Transverse colon (tissue), 4 donors: ENCODE measurements at regions not wholly inside any gene's neighbourhood (a gene's known extent, or its start where the extent isn't known, plus 50 kb on each side); places are given as distances from the start of the nearest gene placed in this dataset.

ENCODE experiments used
- DNase-seq: peaks from one replicate; pipeline ENCODE4 v3.0.0-alpha.2; 2019
- H3K27ac ChIP-seq, 4 donors: fragments of 200-600 bp; sonication (generic); 2 replicates each; pipeline ENCODE4 v1.5.1; 2016 to 2018; ENCODE audit warnings: inconsistent platforms in 4 of 4
- H3K27me3 ChIP-seq: fragments of 200-600 bp; sonication (generic); 2 replicates; pipeline ENCODE4 v1.5.1; 2017; ENCODE audit warnings: inconsistent platforms
- H3K36me3 ChIP-seq, 4 donors: fragments of 200-600 bp; sonication (generic); 2 replicates each; pipeline ENCODE4 v1.5.1; 2017 to 2019; ENCODE audit warnings: inconsistent platforms in 4 of 4
- H3K4me1 ChIP-seq, 4 donors: fragments of 200-600 bp; sonication (generic); 2 replicates each; pipeline ENCODE4 v1.5.1; 2017 to 2020; ENCODE audit warnings: inconsistent platforms in 4 of 4
- H3K4me3 ChIP-seq, 4 donors: fragments of 200-600 bp; sonication (generic); 1 replicate in 1 of 4; 2 replicates in 3 of 4; pipeline versions ENCODE4 v1.5.1 to v1.6.1; 2017 to 2019; ENCODE audit warnings: inconsistent platforms in 4 of 4
- H3K9me3 ChIP-seq, 2 donors: fragments of 200-600 bp; sonication (generic); 2 replicates each; pipeline ENCODE4 v1.5.1; 2017 to 2019; ENCODE audit warnings: inconsistent platforms in 2 of 2
- CTCF ChIP-seq, 5 experiments: fragments of 200-600 bp in 3 of 5; fragments of 450-650 bp in 2 of 5; sonication (generic) in 3 of 5; IDR thresholded peaks; 1 replicate in 2 of 5; 2 replicates in 3 of 5; pipeline ENCODE4 v1.5.1; 2016 to 2017; ENCODE audit warnings: antibody characterized with exemption in 5 of 5, inconsistent platforms in 3 of 5, mild to moderate bottlenecking in 2 of 5, moderate library complexity in 1 of 5
- EP300 ChIP-seq: sonication (generic); formaldehyde crosslinking; IDR thresholded peaks from one replicate; pipeline ENCODE4 v1.6.1; 2017; ENCODE audit warnings: antibody characterized with exemption, low read depth
- POLR2A ChIP-seq: fragments of 450-650 bp; IDR thresholded peaks from one replicate; pipeline ENCODE4 v1.6.1; 2016; ENCODE audit warnings: antibody characterized with exemption, mild to moderate bottlenecking, moderate library complexity
- POLR2AphosphoS5 ChIP-seq, 3 donors: sonication (generic); formaldehyde crosslinking; IDR thresholded peaks; one replicate each; pipeline ENCODE4 v1.6.1; 2016; ENCODE audit warnings: antibody characterized with exemption in 3 of 3
- WGBS, 2 donors: methylation state at CpG; one replicate each; pipeline ENCODE4 v1.1.5; 2018; ENCODE audit warnings: low coverage in 1 of 2; 5-methylcytosine and 5-hydroxymethylcytosine counted together
- in situ Hi-C, 4 donors: fragments of 200-750 bp; cut with MboI; loops; one replicate each; pipeline versions ENCODE4 v1.15.0 to v1.15.1; 2017; ENCODE audit warnings: low sequenced_read_pairs in 3 of 4, low pct_ligation_motif_present in 1 of 4, low pct_unique_long_range_greater_than_20kb in 1 of 4
- intact Hi-C: fragments of 100-400 bp; cut with DNase I; formaldehyde crosslinking; loops from one replicate; pipeline ENCODE4 v1.15.1; 2023; ENCODE audit warnings: low total_unique reads

- DNase-seq: peak; percentile 44
- in situ Hi-C loops (loop anchor here in 1 of 4 donors (25.0 kb wide), 1 partner anchor 103 kb away; no protein-coding TSS in a partner anchor), intact Hi-C loops (loop anchor here (10.0 kb wide), 1 partner anchor 1695 kb away; the partner anchor contains the start of genes CRYZL1 and ITSN1)
- H3K27me3 ChIP-seq: no peaks in the 10 kb centered on the region
- WGBS, 2 donors: 65% methylated on average over 2 of the region's 2 CpGs; no CpG with 5 or more reads in 1 of the 2 donors
- no peak overlapping the region for H3K27ac ChIP-seq
- H3K4me3 ChIP-seq: no peak overlapping the region
- TF ChIP-seq POLR2AphosphoS5 (IDR thresholded peaks at IDR 0.05) (no peak), EP300 (no peak), CTCF (IDR thresholded peaks at IDR 0.05) (peak in 4 of 5 experiments; percentile 9 to 33 (median 14)), POLR2A (no peak)
- H3K4me1 ChIP-seq: no peaks in the 10 kb centered on the region
- H3K36me3 ChIP-seq: no peaks in the 10 kb centered on the region
- H3K9me3 ChIP-seq: peaks cover 0 to 3% of the 10 kb centered on the region in 2 donors
Observed at GRCh38 chr21:35340273-35340672, 291.2 kb upstream of the RUNX1 start.

- Histone ChIP-seq H3K4me3 (no peak overlapping the region), H3K9me3 (peaks cover 0 to 3% of the 10 kb centered on the region in 2 donors), H3K4me1 (no peaks in the 10 kb centered on the region), H3K27ac (no peak overlapping the region), H3K27me3 (no peaks in the 10 kb centered on the region), H3K36me3 (no peaks in the 10 kb centered on the region)
- 92 to 95% methylated on average over 6 of the region's 6 CpGs for WGBS, 2 donors
- no peak for DNase-seq
- TF ChIP-seq EP300 (no peak), POLR2AphosphoS5 (IDR thresholded peaks at IDR 0.05) (no peak)
- intact Hi-C loops (no loop called here), in situ Hi-C loops (loop anchor here in 1 of 4 donors (25.0 kb wide), 1 partner anchor 102 kb away; no protein-coding TSS in a partner anchor)
Observed at GRCh38 chr21:35338881-35339632, 290.0 kb upstream of the RUNX1 start.

- Histone ChIP-seq H3K36me3 (no peaks in the 10 kb centered on the region), H3K27ac (no peak overlapping the region), H3K9me3 (peaks cover 0 to 3% of the 10 kb centered on the region in 2 donors), H3K4me1 (no peaks in the 10 kb centered on the region), H3K27me3 (no peaks in the 10 kb centered on the region), H3K4me3 (no peak overlapping the region)
- intact Hi-C loops: no loop called here
- TF ChIP-seq POLR2A (no peak), POLR2AphosphoS5 (IDR thresholded peaks at IDR 0.05) (no peak), EP300 (no peak), CTCF (IDR thresholded peaks at IDR 0.05) (no peak)
- 100% methylated on average over 1 of the region's 1 CpG for WGBS, 2 donors
- no peak for DNase-seq
- in situ Hi-C loops: loop anchor here in 1 of 4 donors (25.0 kb wide), 1 partner anchor 101 kb away; no protein-coding TSS in a partner anchor
Observed at GRCh38 chr21:35338281-35338680, 289.2 kb upstream of the RUNX1 start.

- no peaks in the 10 kb centered on the region for H3K4me1 ChIP-seq
- intact Hi-C loops (no loop called here), in situ Hi-C loops (loop anchor here in 1 of 4 donors (25.0 kb wide), 1 partner anchor 100 kb away; no protein-coding TSS in a partner anchor)
- H3K27ac ChIP-seq: no peak overlapping the region
- H3K27me3 ChIP-seq: no peaks in the 10 kb centered on the region
- WGBS, 2 donors: 96 to 97% methylated on average over 4 to 7 of the region's 7 CpGs
- no peak overlapping the region for H3K4me3 ChIP-seq
- TF ChIP-seq POLR2AphosphoS5 (IDR thresholded peaks at IDR 0.05): no peak
- TF ChIP-seq POLR2A: no peak
- TF ChIP-seq EP300: no peak
- TF ChIP-seq CTCF (IDR thresholded peaks at IDR 0.05): no peak
- peaks cover 0 to 3% of the 10 kb centered on the region in 2 donors for H3K9me3 ChIP-seq
- no peaks in the 10 kb centered on the region for H3K36me3 ChIP-seq
- DNase-seq: no peak
Observed at GRCh38 chr21:35337573-35337972, 288.5 kb upstream of the RUNX1 start.
